Gastroesophageal sphincter (tissue), 4 donors: ENCODE measurements at regions not wholly inside any gene's neighbourhood (a gene's known extent, or its start where the extent isn't known, plus 50 kb on each side); places are given as distances from the start of the nearest gene placed in this dataset.
"Not testable (repeated sequence)": the region's sequence is repeated elsewhere in the genome, so short reads cannot be mapped to it uniquely, and the experiment has no call there.

Experiments used
- ATAC-seq: fragments of 150-250 bp; one replicate; pipeline ENCODE4 v1.9.1; 2016; ENCODE audit warnings: mild to moderate bottlenecking, moderate library complexity
- H3K27ac ChIP-seq, 4 donors: fragments of 200-600 bp; sonication (generic) in 3 of 4; 1 replicate in 3 of 4; 2 replicates in 1 of 4; pipeline ENCODE4 v1.5.1; 2016 to 2019
- H3K27me3 ChIP-seq: fragments of 200-600 bp; sonication (generic); one replicate; pipeline ENCODE4 v1.5.1; 2019
- H3K36me3 ChIP-seq, 2 donors: fragments of 200-600 bp; sonication (generic); one replicate each; pipeline ENCODE4 v1.5.1; 2019; ENCODE audit warnings: control low read depth in 1 of 2
- H3K4me1 ChIP-seq, 3 donors: fragments of 200-600 bp; sonication (generic); 1 replicate in 2 of 3; 2 replicates in 1 of 3; pipeline ENCODE4 v1.5.1; 2016 to 2019; ENCODE audit warnings: control low read depth in 2 of 3
- H3K4me3 ChIP-seq, 2 donors: fragments of 200-600 bp; sonication (generic); one replicate each; pipeline ENCODE4 v1.5.1; 2019; ENCODE audit warnings: mild to moderate bottlenecking in 1 of 2, moderate library complexity in 1 of 2
- H3K9me3 ChIP-seq, 3 donors: fragments of 200-600 bp; sonication (generic); one replicate each; pipeline ENCODE4 v1.5.1; 2017 to 2019; ENCODE audit warnings: control low read depth in 2 of 3
- CTCF ChIP-seq, 4 experiments: fragments of 200-600 bp in 2 of 4; fragments of 450-650 bp in 2 of 4; sonication (generic) in 1 of 4; IDR thresholded peaks; one replicate each; pipeline ENCODE4 v1.5.1; 2017 to 2019; ENCODE audit warnings: antibody characterized with exemption in 4 of 4, mild to moderate bottlenecking in 2 of 4, moderate library complexity in 2 of 4
- EP300 ChIP-seq: sonication (generic); formaldehyde crosslinking; IDR thresholded peaks from one replicate; pipeline ENCODE4 v1.6.1; 2017; ENCODE audit warnings: antibody characterized with exemption, mild to moderate bottlenecking
- POLR2A ChIP-seq, 2 donors: fragments of 450-650 bp; IDR thresholded peaks; one replicate each; pipeline ENCODE4 v1.6.1; 2017; ENCODE audit warnings: antibody characterized with exemption in 2 of 2, mild to moderate bottlenecking in 2 of 2, moderate library complexity in 1 of 2
- POLR2AphosphoS5 ChIP-seq: sonication (generic); formaldehyde crosslinking; IDR thresholded peaks from one replicate; pipeline ENCODE4 v1.6.1; 2017; ENCODE audit warnings: antibody characterized with exemption
- WGBS, 2 donors: methylation state at CpG; one replicate each; pipeline ENCODE4 v1.1.5; 2018; ENCODE audit warnings: low coverage in 1 of 2; 5-methylcytosine and 5-hydroxymethylcytosine counted together

GRCh38 chr13:37959284-37959683 lies 89.7 kb upstream of the TRPC4 start:
- Histone ChIP-seq H3K4me1 (no peaks in the 10 kb centered on the region), H3K27me3 (no peaks in the 10 kb centered on the region), H3K27ac (no peak overlapping the region), H3K36me3 (no peaks in the 10 kb centered on the region), H3K4me3 (no peak overlapping the region), H3K9me3 (no peaks in the 10 kb centered on the region)
- TF ChIP-seq POLR2A (IDR thresholded peaks at IDR 0.05) (no peak), CTCF (IDR thresholded peaks at IDR 0.05) (no peak), EP300 (no peak)
- 93 to 95% methylated on average over 4 to 5 of the region's 5 CpGs for WGBS, 2 donors
- no peak for ATAC-seq

- WGBS, 2 donors, result 92 to 100% methylated on average over 1 of the region's 1 CpG
Observed at GRCh38 chr13:37956536-37956935, 87.0 kb upstream of the TRPC4 start.

GRCh38 chr13:37954597-37954996 lies 85.0 kb upstream of the TRPC4 start:
- H3K4me1 ChIP-seq, H3K4me3 ChIP-seq, ATAC-seq, H3K9me3 ChIP-seq, H3K27ac ChIP-seq, H3K27me3 ChIP-seq, H3K36me3 ChIP-seq: not testable (repeated sequence)
- WGBS, 2 donors, result 80 to 83% methylated on average over 3 to 6 of the region's 9 CpGs

More at GRCh38 chr13:37956536-37956935, 87.0 kb upstream of the TRPC4 start:
- H3K27me3 ChIP-seq, result no peaks in the 10 kb centered on the region
- no peaks in the 10 kb centered on the region for H3K36me3 ChIP-seq
- TF ChIP-seq POLR2A (IDR thresholded peaks at IDR 0.05), result no peak
- TF ChIP-seq EP300, result no peak
- TF ChIP-seq POLR2AphosphoS5, result no peak
- no peak for TF ChIP-seq CTCF (IDR thresholded peaks at IDR 0.05)
- ATAC-seq, result no peak
- H3K27ac ChIP-seq, result no peak overlapping the region
- H3K9me3 ChIP-seq, result no peaks in the 10 kb centered on the region
- no peaks in the 10 kb centered on the region for H3K4me1 ChIP-seq
- no peak overlapping the region for H3K4me3 ChIP-seq

- 25% methylated on average over 1 of the region's 1 CpG; no CpG with 5 or more reads in 1 of the 2 donors for WGBS, 2 donors
- H3K36me3 ChIP-seq, result no peaks in the 10 kb centered on the region
- H3K4me1 ChIP-seq, result no peaks in the 10 kb centered on the region
- no peaks in the 10 kb centered on the region for H3K27me3 ChIP-seq
- ATAC-seq, result no peak
- H3K9me3 ChIP-seq, result no peaks in the 10 kb centered on the region
- no peak for TF ChIP-seq EP300
- TF ChIP-seq POLR2AphosphoS5, result no peak
- TF ChIP-seq POLR2A (IDR thresholded peaks at IDR 0.05), result no peak
- H3K27ac ChIP-seq, result no peak overlapping the region
- H3K4me3 ChIP-seq, result no peak overlapping the region
Observed at GRCh38 chr13:37954191-37954590, 84.6 kb upstream of the TRPC4 start.

- no peaks in the 10 kb centered on the region for H3K27me3 ChIP-seq
- H3K9me3 ChIP-seq, result no peaks in the 10 kb centered on the region
- H3K4me1 ChIP-seq, result no peaks in the 10 kb centered on the region
- no peaks in the 10 kb centered on the region for H3K36me3 ChIP-seq
- no peak overlapping the region for H3K4me3 ChIP-seq
- ATAC-seq, result no peak
- no peak overlapping the region for H3K27ac ChIP-seq
- TF ChIP-seq EP300, result no peak
- TF ChIP-seq POLR2AphosphoS5, result no peak
- no peak for TF ChIP-seq POLR2A (IDR thresholded peaks at IDR 0.05)
- no peak for TF ChIP-seq CTCF (IDR thresholded peaks at IDR 0.05)
Observed at GRCh38 chr13:37953696-37954095, 84.1 kb upstream of the TRPC4 start.

GRCh38 chr13:37950016-37950415 lies 80.4 kb upstream of the TRPC4 start:
- TF ChIP-seq POLR2AphosphoS5, result no peak
- no peak for TF ChIP-seq CTCF (IDR thresholded peaks at IDR 0.05)
- TF ChIP-seq POLR2A (IDR thresholded peaks at IDR 0.05), result no peak
- no peak for TF ChIP-seq EP300
- Histone ChIP-seq H3K4me1 (no peaks in the 10 kb centered on the region), H3K4me3 (no peak overlapping the region), H3K36me3 (no peaks in the 10 kb centered on the region), H3K27ac (no peak overlapping the region), H3K9me3 (no peaks in the 10 kb centered on the region), H3K27me3 (no peaks in the 10 kb centered on the region)
- ATAC-seq, result no peak
- 60 to 78% methylated on average over 1 of the region's 1 CpG for WGBS, 2 donors
